Natural killer cell treated with Interleukin-12 subunit alpha and Interleukin-12 subunit beta and Interleukin-15 and Interleukin-18, amount 100 ng/mL, for 72 hours (primary cell): ENCODE measurements at regions not wholly inside any gene's neighbourhood (a gene's known extent, or its start where the extent isn't known, plus 50 kb on each side); places are given as distances from the start of the nearest gene placed in this dataset.
A peak's percentile ranks its signal among the peaks of the same experiment; 100 is the strongest.

ENCODE experiments used
- ATAC-seq, 2 donors: fragments of 150-1000 bp; cut with Tn5 transposase in 1 of 2; sonication (Bioruptor Pico), chemical (Tn5 transposase) in 1 of 2; 2 replicates each; pipeline ENCODE4 v1.10.0; 2021
- DNase-seq: peaks from one replicate; pipeline ENCODE4 v3.0.0; 2022; ENCODE audit warnings: low spot score
- H3K27ac Mint-ChIP-seq, 2 donors: 1 replicate in 1 of 2; 2 replicates in 1 of 2; pipeline ENCODE4 v1.8.0; 2022; ENCODE audit warnings: mixed read lengths in 2 of 2, mild to moderate bottlenecking in 1 of 2, moderate library complexity in 1 of 2
- H3K27me3 Mint-ChIP-seq, 2 donors: 1 replicate in 1 of 2; 2 replicates in 1 of 2; pipeline ENCODE4 v1.8.0; 2022; ENCODE audit warnings: mixed read lengths in 2 of 2
- H3K36me3 Mint-ChIP-seq: one replicate; pipeline ENCODE4 v1.8.0; 2022; ENCODE audit warnings: mixed read lengths
- H3K4me1 Mint-ChIP-seq, 2 donors: 1 replicate in 1 of 2; 2 replicates in 1 of 2; pipeline ENCODE4 v1.8.0; 2022; ENCODE audit warnings: low read depth in 2 of 2, mixed read lengths in 2 of 2, mild to moderate bottlenecking in 1 of 2
- H3K4me3 Mint-ChIP-seq: one replicate; pipeline ENCODE4 v1.8.0; 2022; ENCODE audit warnings: mixed read lengths
- H3K9me3 Mint-ChIP-seq: 2 replicates; pipeline ENCODE4 v1.8.0; 2022; ENCODE audit warnings: mixed read lengths

GRCh38 chr6:90387826-90388225 lies 91.2 kb upstream of the BACH2 start:
- peaks cover 11 to 19% of the 10 kb centered on the region in 2 donors for H3K27me3 Mint-ChIP-seq
- no peak for DNase-seq
- no peaks in the 10 kb centered on the region for H3K9me3 Mint-ChIP-seq
- H3K27ac Mint-ChIP-seq, result no peak overlapping the region
- no peak for ATAC-seq
- peaks cover 11% of the 10 kb centered on the region in 2 donors for H3K4me1 Mint-ChIP-seq
- no peaks in the 10 kb centered on the region for H3K36me3 Mint-ChIP-seq
- no peak overlapping the region for H3K4me3 Mint-ChIP-seq

- ATAC-seq (no peak), DNase-seq (no peak)
- H3K27me3 Mint-ChIP-seq, result peaks cover 11 to 19% of the 10 kb centered on the region in 2 donors
- no peaks in the 10 kb centered on the region for H3K9me3 Mint-ChIP-seq
- no peaks in the 10 kb centered on the region for H3K36me3 Mint-ChIP-seq
- no peak overlapping the region for H3K4me3 Mint-ChIP-seq
- H3K4me1 Mint-ChIP-seq, result peaks cover 13 to 14% of the 10 kb centered on the region in 2 donors
- no peak overlapping the region for H3K27ac Mint-ChIP-seq
Measured at GRCh38 chr6:90387383-90387775, 90.7 kb upstream of the BACH2 start.

- H3K4me3 Mint-ChIP-seq, result no peak overlapping the region
- peaks cover 14 to 18% of the 10 kb centered on the region in 2 donors for H3K4me1 Mint-ChIP-seq
- no peak overlapping the region for H3K27ac Mint-ChIP-seq
- H3K9me3 Mint-ChIP-seq, result no peaks in the 10 kb centered on the region
- DNase-seq (no peak), ATAC-seq (no peak)
- H3K36me3 Mint-ChIP-seq, result no peaks in the 10 kb centered on the region
- peaks cover 14 to 22% of the 10 kb centered on the region in 2 donors for H3K27me3 Mint-ChIP-seq
Measured at GRCh38 chr6:90386399-90387382, 90.0 kb upstream of the BACH2 start.

GRCh38 chr6:90385759-90386313 lies 89.2 kb upstream of the BACH2 start:
- Mint-ChIP-seq H3K9me3 (no peaks in the 10 kb centered on the region), H3K36me3 (no peaks in the 10 kb centered on the region), H3K4me1 (peaks cover 14 to 20% of the 10 kb centered on the region in 2 donors), H3K27me3 (peaks cover 16 to 27% of the 10 kb centered on the region in 2 donors), H3K27ac (no peak overlapping the region), H3K4me3 (no peak overlapping the region)
- ATAC-seq (no peak), DNase-seq (no peak)

GRCh38 chr6:90384720-90385119 lies 88.1 kb upstream of the BACH2 start:
- Mint-ChIP-seq H3K27ac (no peak overlapping the region), H3K4me3 (no peak overlapping the region), H3K4me1 (peaks cover 14 to 20% of the 10 kb centered on the region in 2 donors), H3K27me3 (peaks cover 16 to 27% of the 10 kb centered on the region in 2 donors), H3K36me3 (no peaks in the 10 kb centered on the region), H3K9me3 (no peaks in the 10 kb centered on the region)
- ATAC-seq (no peak), DNase-seq (no peak)

GRCh38 chr6:90383196-90383822 lies 86.7 kb upstream of the BACH2 start:
- H3K4me3 Mint-ChIP-seq, result no peak overlapping the region
- H3K27me3 Mint-ChIP-seq, result peaks cover 18 to 27% of the 10 kb centered on the region in 2 donors
- H3K4me1 Mint-ChIP-seq, result peaks cover 14 to 20% of the 10 kb centered on the region in 2 donors
- no peaks in the 10 kb centered on the region for H3K9me3 Mint-ChIP-seq
- H3K27ac Mint-ChIP-seq, result peak overlapping the region in 1 of 2 donors; percentile 3
- H3K36me3 Mint-ChIP-seq, result no peaks in the 10 kb centered on the region
- ATAC-seq (peak; percentile 81 to 93), DNase-seq (no peak)

GRCh38 chr6:90382760-90383159 lies 86.1 kb upstream of the BACH2 start:
- ATAC-seq (no peak), DNase-seq (no peak)
- H3K4me1 Mint-ChIP-seq, result peaks cover 14 to 20% of the 10 kb centered on the region in 2 donors
- no peak overlapping the region for H3K27ac Mint-ChIP-seq
- no peak overlapping the region for H3K4me3 Mint-ChIP-seq
- H3K27me3 Mint-ChIP-seq, result peaks cover 18 to 27% of the 10 kb centered on the region in 2 donors
- no peaks in the 10 kb centered on the region for H3K36me3 Mint-ChIP-seq
- no peaks in the 10 kb centered on the region for H3K9me3 Mint-ChIP-seq

- no peak overlapping the region for H3K4me3 Mint-ChIP-seq
- no peaks in the 10 kb centered on the region for H3K9me3 Mint-ChIP-seq
- ATAC-seq, result no peak
Measured at GRCh38 chr6:90375681-90376439, 79.2 kb upstream of the BACH2 start.

GRCh38 chr6:90374201-90374600 lies 77.6 kb upstream of the BACH2 start:
- Mint-ChIP-seq H3K4me1 (peaks cover 6 to 14% of the 10 kb centered on the region in 2 donors), H3K27me3 (peaks cover 6 to 7% of the 10 kb centered on the region in 2 donors), H3K27ac (no peak overlapping the region), H3K4me3 (no peak overlapping the region), H3K9me3 (no peaks in the 10 kb centered on the region), H3K36me3 (no peaks in the 10 kb centered on the region)
- ATAC-seq (no peak), DNase-seq (no peak)

More at GRCh38 chr6:90375681-90376439, 79.2 kb upstream of the BACH2 start:
- H3K27ac Mint-ChIP-seq, result no peak overlapping the region
- peaks cover 7 to 8% of the 10 kb centered on the region in 2 donors for H3K27me3 Mint-ChIP-seq
- no peak for DNase-seq
- no peaks in the 10 kb centered on the region for H3K4me1 Mint-ChIP-seq
- no peaks in the 10 kb centered on the region for H3K36me3 Mint-ChIP-seq

GRCh38 chr6:90372885-90373284 lies 76.2 kb upstream of the BACH2 start:
- no peaks in the 10 kb centered on the region for H3K9me3 Mint-ChIP-seq
- H3K4me3 Mint-ChIP-seq, result no peak overlapping the region
- no peak for DNase-seq
- ATAC-seq, result no peak
- peaks cover 5 to 7% of the 10 kb centered on the region in 2 donors for H3K27me3 Mint-ChIP-seq
- peaks cover 11 to 21% of the 10 kb centered on the region in 2 donors for H3K4me1 Mint-ChIP-seq
- no peak overlapping the region for H3K27ac Mint-ChIP-seq
- no peaks in the 10 kb centered on the region for H3K36me3 Mint-ChIP-seq

GRCh38 chr6:90372450-90372849 lies 75.8 kb upstream of the BACH2 start:
- DNase-seq (no peak), ATAC-seq (no peak)
- no peaks in the 10 kb centered on the region for H3K9me3 Mint-ChIP-seq
- peaks cover 5 to 7% of the 10 kb centered on the region in 2 donors for H3K27me3 Mint-ChIP-seq
- no peaks in the 10 kb centered on the region for H3K36me3 Mint-ChIP-seq
- H3K4me1 Mint-ChIP-seq, result peaks cover 11 to 21% of the 10 kb centered on the region in 2 donors
- no peak overlapping the region for H3K27ac Mint-ChIP-seq
- H3K4me3 Mint-ChIP-seq, result no peak overlapping the region

- DNase-seq (no peak), ATAC-seq (peak; percentile 26 to 66)
- peaks cover 11 to 21% of the 10 kb centered on the region in 2 donors for H3K4me1 Mint-ChIP-seq
- H3K27me3 Mint-ChIP-seq, result peaks cover 5 to 7% of the 10 kb centered on the region in 2 donors
- H3K36me3 Mint-ChIP-seq, result no peaks in the 10 kb centered on the region
- H3K4me3 Mint-ChIP-seq, result no peak overlapping the region
- no peaks in the 10 kb centered on the region for H3K9me3 Mint-ChIP-seq
- peak overlapping the region in 1 of 2 donors; percentile 35 for H3K27ac Mint-ChIP-seq
Measured at GRCh38 chr6:90370493-90370959, 73.9 kb upstream of the BACH2 start.

- ATAC-seq, result no peak
- H3K9me3 Mint-ChIP-seq, result no peaks in the 10 kb centered on the region
- peak overlapping the region; percentile 18 to 31 for H3K27ac Mint-ChIP-seq
- no peaks in the 10 kb centered on the region for H3K36me3 Mint-ChIP-seq
- H3K4me1 Mint-ChIP-seq, result peaks cover 11 to 21% of the 10 kb centered on the region in 2 donors
- H3K27me3 Mint-ChIP-seq, result peaks cover 7 to 8% of the 10 kb centered on the region in 2 donors
- DNase-seq, result no peak
- H3K4me3 Mint-ChIP-seq, result no peak overlapping the region
Measured at GRCh38 chr6:90369651-90370050, 73.0 kb upstream of the BACH2 start.
